GM18868 (cell line): ENCODE measurements at regions not wholly inside any gene's neighbourhood (a gene's known extent, or its start where the extent isn't known, plus 50 kb on each side); places are given as distances from the start of the nearest gene placed in this dataset.

Experiments used
- ATAC-seq: cut with Tn5 transposase; IDR thresholded peaks from one replicate; pipeline ENCODE4 v1.9.1; 2021; ENCODE audit warnings: mild to moderate bottlenecking, moderate library complexity; ENCODE audit not compliant: unreplicated experiment

DNA sequence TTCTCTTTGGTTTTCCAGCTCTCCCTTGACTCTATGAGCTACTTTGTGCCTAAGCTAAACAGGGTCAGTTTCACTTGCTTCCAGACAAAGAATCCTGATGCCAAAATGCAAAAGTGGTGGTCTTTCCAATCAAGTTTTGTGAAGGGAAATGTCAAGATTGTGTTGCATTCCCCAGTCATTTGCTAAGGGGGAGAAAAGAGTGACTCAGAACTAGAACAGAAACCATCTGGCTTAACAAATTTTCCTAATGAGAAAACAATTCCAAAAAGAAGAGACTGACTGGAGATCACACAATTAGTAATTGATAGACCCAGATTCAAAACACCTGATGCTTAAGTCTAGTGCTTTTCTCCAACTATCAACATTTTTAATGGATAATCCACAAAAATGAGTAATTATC is 235.1 kb upstream of the DIO2 start:
- ATAC-seq = no peak

DNA sequence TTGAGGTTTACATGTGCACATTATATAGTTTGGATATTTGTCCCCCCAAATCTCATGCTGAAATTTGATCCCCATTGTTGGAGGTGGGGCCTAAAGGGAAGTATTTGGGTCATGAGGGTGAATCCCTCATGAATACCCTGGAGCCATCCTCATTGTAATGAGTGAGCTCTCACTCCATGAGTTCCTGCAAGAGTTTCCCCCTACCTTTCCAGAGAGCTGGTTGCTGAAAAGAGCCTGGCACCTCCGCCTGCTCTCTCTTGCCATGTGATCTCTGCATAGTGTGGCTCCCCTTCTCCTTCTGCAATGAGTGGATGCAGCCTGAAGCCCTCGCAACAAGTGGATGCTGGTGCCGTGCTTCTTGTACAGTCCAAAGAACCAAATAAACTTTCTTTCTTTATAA is 234.3 kb upstream of the DIO2 start:
- ATAC-seq = no peak

DNA sequence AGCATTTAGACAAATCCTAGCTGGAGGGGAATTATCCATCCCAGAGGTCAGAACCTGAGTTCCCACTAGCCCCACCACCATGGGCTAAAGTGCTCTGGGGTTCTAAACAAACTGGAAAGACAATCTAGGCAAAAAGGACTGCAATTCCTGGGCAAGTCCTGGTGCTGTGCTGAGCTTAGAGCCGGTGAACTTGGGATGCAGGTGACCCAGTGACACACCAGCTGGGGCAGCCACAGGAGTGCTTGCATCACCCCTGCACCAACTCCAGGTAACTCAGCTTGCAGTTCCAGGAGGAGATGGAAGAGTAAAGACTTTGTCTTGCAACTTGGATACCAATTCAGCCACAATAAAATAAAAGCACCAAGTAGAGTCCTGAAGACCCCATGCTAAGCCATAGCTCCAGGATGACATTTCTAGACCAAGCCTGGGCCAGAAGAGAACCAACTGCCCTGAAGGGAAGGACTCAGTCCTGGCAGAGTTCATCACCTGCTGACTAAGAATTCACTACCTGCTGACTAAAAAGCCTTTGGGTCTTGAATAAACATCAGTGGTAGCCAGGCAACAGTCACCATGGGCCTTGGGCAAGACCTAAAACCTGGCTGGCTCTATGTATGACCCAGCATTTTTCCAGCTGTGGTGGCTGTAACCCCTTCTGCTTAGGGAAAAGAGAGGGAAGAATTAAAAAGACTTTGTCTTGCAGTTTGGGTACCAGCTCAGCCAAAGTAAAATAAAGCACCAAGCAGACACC is 223.4 kb upstream of the DIO2 start:
- no peak for ATAC-seq

DNA sequence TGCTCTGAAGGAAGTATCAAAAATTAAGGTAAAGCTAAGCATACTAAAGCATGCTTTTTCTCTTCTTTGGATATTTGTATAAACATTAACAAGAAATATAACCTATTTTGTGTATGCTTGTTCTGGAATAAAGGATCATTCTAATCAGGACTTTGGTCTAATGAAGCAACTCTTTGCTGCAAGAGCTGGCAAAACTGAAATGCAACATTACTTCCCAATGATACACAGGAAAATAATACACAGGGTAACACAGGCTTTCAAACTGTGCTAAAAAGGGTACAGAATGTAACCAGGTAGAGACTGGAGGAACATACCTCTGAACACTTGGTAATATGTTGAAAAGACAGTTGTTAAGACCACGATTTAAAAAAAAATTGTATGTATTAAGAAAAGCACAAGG is 222.5 kb upstream of the DIO2 start:
- no peak for ATAC-seq

DNA sequence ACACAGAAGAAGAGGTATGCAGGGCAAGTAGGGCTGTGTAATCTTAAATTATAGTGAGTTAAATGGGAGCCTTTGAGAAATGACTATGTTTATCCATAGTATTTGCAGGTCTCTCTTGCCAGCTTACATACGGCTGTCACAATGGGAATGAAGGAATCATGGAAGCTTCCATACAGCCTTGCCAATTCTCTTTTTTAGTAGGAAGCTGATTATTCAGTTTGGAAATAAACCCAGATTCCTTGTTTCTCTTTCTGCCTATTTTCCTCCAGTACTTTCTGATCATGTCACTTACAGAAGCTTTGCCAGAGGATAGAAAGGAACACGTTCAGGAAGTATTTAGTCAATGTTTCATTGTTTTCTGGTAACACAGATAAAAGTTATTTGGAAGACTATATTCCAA is 217.4 kb upstream of the DIO2 start:
- no peak for ATAC-seq

DNA sequence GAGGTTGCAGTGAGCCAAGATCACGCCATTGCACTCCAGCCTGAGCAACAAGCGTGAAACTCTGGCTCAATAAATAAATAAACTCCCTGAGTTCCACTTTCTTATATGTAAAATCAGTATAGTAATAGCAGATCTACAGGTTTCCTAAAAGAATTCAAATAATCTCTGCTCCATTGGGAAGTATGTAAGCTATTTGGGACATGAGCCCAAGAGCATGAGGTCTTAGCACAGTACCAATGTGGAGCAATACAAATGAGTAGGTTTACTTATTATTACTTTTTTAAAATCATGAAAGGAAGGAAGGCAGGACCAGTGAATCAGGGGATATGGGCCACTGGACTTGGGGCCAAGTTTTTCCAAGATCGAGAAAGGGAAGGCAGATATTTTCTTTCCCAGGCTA is 216.9 kb upstream of the DIO2 start:
- no peak for ATAC-seq

DNA sequence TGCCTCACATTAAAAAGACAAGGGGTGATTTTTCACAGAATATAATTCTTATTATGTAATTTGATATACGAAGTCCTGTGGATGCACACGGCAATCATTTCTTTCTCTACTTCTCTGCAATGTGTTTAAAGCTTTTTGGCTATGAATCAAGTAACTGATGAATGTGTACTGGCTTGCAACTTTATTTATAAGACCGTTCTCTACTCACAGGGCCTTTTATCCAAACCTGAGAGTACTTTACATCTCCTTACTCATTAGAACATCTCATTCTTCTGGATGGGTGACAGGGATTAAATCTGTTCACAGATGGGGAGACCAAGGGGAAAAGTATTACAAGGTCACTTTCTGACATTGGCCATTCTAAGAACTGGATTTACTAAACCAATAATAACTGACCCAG is 215.8 kb upstream of the DIO2 start:
- no peak for ATAC-seq

DNA sequence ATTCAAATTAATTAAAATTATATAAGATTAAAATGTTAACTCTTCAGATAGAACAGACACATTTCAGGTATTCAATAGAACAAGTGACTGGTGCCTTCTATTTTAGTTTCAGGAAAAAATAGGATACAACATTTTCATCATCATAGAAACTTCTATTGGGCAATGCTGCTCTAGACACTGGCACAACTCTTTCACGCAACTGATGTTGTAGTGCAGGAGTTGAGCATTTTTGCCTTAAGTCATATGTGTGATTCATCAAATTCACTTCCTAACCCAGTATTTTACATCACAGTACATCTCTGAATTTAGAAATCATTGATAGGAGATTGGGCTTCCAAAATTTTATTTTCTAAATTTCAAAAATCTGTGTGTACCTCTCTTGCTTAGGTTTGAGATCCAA is 215.4 kb upstream of the DIO2 start:
- no peak for ATAC-seq

DNA sequence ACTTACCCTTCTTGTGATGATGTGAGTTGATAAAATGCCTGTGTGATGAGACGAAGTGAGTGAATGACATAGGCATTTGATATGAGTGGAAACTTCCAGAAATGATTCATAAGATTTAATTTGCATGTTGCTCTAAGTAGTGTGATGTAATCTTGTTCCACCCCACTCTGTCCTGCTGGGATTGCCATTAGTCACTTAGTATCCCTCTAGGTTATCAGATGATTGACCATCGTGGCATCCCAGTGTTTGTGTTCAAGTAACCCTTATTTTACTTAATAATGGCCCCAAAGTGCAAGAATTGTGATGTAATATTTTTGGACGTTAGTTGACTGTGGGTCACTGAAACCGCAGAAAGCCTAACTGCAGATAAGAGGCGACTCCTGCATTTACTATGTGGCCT is 214.4 kb upstream of the DIO2 start:
- ATAC-seq = no peak

DNA sequence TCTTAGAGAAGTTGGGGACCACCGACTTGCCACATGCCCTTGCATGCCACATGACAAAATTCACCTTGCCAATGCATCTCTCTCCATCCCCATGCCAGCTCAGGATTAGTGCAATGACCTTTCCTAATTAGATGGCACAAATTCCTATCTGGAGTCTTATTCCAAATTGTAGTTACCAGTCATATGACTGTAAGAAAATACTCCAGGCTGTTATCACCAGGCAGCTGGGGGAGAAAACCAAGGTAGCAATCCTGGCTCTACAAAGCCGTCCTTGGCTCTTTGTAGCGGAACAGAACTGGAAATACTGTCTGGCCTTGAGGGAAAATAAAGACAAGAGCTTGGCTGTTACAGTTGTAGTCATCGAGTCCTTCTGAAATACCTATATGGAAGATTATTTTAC is 208.5 kb upstream of the DIO2 start:
- ATAC-seq = no peak

DNA sequence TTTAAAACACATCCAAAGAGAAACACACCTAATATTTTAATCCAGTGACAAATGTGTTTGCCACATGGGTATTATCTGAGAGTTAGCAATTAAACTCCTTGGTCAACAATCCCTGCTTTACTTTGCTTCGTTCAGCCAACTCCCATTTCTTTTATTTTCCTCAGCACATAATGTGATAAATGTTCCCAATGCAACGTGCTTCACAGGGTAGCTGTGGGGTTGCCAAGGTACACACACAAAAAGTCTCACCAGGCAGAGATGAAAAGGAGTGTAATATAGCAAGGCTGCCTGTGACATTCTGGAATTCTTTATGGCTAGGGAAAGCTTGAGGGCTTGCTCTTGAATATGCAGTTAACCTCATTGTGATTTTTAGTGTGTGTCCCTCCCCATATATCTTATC is 208.0 kb upstream of the DIO2 start:
- ATAC-seq = no peak

DNA sequence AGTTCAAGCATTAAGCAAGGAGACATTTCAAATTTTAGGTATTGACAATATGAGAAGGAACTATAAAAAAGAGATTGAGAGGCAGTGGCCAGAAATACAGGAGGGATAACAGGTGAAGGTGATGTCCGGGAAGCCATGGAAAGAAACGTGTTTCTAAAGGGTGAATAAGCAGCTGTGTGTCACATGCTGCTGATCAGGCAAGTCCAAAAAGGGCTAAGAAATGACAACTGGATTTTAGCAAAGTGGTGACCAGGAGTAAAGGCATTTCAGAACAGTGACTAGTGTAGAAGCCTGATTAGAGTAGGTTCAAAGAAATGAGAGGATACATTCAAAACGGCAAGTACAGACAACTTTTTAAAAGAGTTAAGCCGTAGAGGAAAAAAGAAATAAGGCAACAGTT is 204.3 kb upstream of the DIO2 start:
- no peak for ATAC-seq

DNA sequence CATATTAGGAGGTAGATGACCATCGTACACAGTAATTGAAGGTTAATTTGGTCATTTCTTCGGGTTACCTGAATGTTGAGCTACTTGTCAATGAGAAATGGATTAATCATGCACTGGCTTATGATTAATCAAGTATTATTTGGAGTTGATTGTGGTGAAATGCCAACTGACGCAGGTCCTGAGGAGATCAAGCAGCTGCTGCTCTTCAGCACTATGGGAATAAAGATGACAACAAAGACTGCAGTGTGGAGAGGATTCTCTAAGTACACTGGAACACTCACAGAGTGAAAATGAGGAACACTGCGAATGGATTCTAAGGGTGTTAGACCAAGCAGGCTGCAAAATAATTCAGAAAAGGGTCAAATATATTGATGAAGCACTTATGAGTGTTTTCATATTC is 202.8 kb upstream of the DIO2 start:
- no peak for ATAC-seq

DNA sequence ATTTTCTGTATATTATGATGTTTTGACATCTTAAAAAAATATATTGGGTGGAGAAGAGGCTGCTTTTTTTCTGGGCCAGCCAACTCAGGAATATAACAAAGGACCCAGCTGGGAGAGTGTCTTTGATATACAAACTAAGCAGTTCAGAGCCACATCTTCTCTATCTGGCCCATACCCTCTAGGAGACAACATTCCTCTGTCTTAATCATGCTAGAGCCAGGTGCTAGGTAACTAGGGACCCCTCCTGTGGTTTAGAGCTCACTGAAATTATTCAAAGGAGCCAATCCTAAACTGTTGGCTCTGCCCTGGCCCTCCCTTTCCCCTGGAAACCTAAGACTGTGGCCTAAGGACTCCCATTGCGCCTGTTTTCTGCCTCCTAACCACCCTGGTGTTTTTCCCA is 193.1 kb upstream of the DIO2 start:
- no peak for ATAC-seq

DNA sequence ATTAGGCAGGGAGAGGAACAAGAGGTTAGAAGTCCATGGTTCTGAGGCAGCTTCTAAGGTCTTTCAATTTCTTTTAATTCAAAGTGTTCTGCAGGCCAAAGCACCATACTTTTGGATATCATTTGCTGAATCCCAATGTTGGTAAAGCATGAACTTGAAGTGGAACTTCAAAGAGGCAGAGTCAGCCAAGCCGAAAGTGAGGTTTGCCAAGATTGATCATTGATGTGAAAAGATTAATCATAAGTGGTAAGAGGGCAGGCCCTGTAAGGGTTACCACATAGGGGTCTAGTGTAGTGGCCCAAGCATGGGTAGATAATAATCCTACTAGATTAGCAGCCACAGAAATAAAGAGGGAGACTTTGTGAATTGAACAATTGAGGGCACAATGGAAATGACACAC is 191.7 kb upstream of the DIO2 start:
- no peak for ATAC-seq

DNA sequence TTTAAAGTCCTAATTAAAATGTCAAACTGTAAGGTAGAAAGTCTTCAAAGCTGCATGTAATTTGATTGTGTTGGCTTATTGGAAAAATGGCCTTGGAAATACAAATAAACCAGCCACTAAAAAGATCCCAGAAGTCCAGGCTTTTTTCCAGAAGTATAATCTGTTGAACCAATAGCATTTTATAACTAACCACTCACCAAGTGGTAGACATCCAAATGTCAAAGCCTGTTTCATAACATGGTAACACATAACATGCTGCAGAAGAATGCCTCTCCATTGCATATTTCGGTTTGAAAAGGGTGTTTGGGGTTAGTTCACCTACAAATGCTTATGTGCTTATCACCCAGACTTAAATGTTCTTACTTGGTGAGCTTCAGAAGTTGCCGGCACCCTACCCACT is 183.7 kb upstream of the DIO2 start:
- ATAC-seq = no peak

DNA sequence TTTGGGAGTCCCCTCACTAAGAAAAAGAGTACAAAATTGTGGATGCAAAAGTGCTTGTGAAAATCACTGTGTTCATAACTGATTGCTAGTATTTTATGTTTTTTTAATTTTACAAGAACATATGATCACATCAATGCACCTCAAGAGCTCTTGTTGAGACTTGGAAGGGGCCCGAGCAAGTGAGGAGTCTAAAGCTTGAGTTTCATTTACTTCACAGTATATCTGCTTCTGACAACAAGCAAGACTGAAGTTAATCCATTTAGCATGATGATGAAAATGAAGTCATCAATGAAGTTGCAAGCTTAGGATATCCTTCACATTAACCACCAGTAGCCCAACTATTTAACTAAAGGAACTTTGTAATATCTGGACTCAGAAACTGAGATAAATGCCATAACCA is 182.5 kb upstream of the DIO2 start:
- no peak for ATAC-seq

DNA sequence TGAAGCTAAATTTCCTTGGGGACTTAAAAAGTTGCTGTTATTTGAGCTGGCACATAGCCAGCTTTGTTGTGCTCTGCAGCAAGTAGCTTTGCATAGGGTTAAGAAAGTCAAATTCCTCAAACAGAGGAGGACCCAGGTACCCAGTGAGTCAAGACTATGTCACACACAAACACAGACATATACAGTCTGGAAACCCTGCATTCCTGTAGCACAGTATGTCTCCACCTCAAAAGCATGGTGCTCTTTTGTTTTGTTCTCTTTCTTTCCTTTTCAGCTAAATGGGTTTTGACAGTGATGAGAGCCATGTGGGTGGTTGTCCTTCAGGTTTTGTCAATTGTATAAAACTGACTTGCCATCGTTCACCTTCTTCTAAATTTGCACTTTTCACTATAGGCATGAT is 179.6 kb upstream of the DIO2 start:
- ATAC-seq = no peak

DNA sequence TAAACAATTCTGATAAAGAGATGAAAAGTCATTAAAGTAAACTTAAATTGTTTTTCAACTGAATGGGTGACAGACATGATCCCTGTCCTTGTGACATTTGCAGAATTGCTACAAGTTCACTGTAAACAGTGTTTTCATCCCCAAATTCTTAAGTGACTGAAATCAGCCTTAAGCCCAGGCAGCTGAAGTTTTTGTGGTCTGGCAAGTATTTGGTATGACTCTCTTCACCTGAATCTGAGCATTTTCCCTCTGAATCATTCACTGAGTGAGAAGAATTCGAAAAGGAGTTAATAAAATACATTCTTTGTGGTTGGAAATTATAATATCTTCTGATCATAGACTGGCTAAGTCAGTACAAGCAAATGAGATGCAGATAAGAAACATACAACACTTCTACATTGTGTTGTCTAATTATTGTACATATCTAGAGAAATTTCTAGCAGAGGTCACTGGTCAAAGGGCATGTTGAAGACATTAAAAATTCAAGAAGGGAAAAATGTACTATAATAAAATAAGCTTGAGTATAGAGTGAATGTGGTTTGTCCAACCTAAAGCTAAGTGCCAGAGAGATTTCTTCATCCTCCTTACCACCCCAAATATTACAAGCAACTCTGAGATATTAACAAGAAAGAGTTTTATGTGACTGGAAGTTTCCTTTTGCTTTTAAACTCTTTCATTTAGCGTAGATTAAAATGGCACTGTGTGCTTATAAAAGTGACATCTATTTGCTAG is 177.8 kb upstream of the DIO2 start:
- ATAC-seq = no peak

DNA sequence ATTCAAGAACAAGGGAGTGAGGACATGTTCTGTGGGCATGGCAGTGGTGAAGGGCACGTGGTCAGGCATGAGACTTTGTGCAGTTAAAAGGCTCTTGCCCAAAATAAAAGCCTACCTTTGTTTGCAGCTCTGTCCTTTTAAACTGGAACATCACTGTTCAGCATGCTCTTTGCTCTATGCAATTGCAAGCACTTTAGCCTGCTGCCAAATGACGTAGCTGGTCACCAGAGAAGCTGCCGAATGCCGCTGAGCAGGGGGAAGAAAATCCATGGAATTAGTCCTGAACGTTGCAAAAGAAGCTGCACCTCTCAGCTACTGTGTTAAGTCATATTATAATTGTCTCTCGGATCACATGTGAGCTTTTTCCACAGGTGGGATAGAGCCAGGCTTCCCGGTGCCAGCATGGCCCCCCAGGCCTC is 176.3 kb upstream of the DIO2 start:
- no peak for ATAC-seq

DNA sequence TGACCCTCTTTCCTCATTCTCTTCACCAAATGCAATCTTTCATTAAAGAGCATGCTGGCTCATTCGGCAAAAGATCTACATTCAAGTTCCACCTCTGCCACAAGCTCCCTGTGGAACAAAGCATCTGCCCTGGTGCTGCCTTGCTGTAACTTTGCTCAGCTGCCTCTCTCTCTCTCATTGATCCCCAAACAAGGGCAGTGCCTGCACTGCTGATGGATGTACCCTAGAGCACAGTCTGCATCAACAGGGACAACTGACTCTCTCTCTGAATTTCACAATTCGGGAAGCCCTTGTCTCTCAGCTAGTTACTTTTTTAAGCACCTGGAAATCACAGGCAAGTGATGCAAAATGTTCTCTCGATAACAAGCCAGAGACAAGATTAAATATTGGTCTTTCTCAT is 174.0 kb upstream of the DIO2 start:
- ATAC-seq = no peak

DNA sequence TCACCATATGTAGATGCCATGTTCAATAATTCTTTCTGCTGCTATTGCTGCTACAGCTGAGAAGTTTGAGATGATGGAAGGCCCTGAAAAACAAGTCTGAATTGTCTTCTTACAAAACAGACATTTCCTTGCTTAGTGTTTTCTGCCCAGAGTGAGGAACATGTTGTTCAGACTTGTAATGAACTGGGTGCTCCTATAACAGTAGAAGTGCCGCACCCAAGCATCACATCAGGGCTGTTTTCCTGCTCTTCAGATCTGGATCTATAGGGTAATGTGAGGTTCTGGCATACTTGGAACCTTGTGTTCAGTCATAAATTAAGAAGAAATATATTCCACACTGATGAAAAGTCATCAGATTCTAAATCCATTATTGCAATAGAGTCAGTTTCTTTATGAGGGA is 171.9 kb upstream of the DIO2 start:
- ATAC-seq = no peak
